ENCODE measurements at regions not wholly inside any gene's neighbourhood (a gene's known extent, or its start where the extent isn't known, plus 50 kb on each side); places are given as distances from the start of the nearest gene placed in this dataset.

GRCh38 chr3:16050641-16051467, 123.6 kb upstream of the GALNT15 start:
- H3K9me3 ChIP-seq: no peaks in the 10 kb centered on the region
- H3K4me1 ChIP-seq: no peaks in the 10 kb centered on the region
- TF ChIP-seq POLR2AphosphoS5 (IDR thresholded peaks at IDR 0.05) (peak in 2 of 3 donors; percentile 25 to 26), CTCF (IDR thresholded peaks at IDR 0.05) (no peak)
- no peak overlapping the region for H3K4me3 ChIP-seq
- intact Hi-C loops (cut with DNase I; ENCODE audit: low total_unique reads) (loop anchor here (5.0 kb wide), 2 partner anchors 126 to 196 kb away; no protein-coding TSS in a partner anchor), in situ Hi-C loops (cut with MboI; ENCODE audit: low pct_ligation_motif_present in 1 of 4, low pct_unique_long_range_greater_than_20kb in 1 of 4, low sequenced_read_pairs in 3 of 4) (loop anchor here in 3 of 4 donors (5.0 to 10.0 kb wide), 2 partner anchors 131 to 194 kb away; no protein-coding TSS in a partner anchor)
- H3K27ac ChIP-seq: peak overlapping the region in 2 of 4 donors; percentile 18 to 27
- no peaks in the 10 kb centered on the region for H3K27me3 ChIP-seq
- 80 to 90% methylated on average over 4 to 14 of the region's 16 CpGs for WGBS, 2 donors (ENCODE audit: low coverage in 1 of 2)
- no peak for DNase-seq
- H3K36me3 ChIP-seq: no peaks in the 10 kb centered on the region

GRCh38 chr3:16051691-16052090, 122.8 kb upstream of the GALNT15 start:
- H3K27me3 ChIP-seq: no peaks in the 10 kb centered on the region
- peak overlapping the region in 2 of 4 donors; percentile 17 to 20 for H3K27ac ChIP-seq
- WGBS, 2 donors (ENCODE audit: low coverage in 1 of 2): 87 to 88% methylated on average over 4 of the region's 4 CpGs
- TF ChIP-seq POLR2AphosphoS5 (IDR thresholded peaks at IDR 0.05) (no peak), EP300 (IDR thresholded peaks at IDR 0.05; ENCODE audit: low read depth) (no peak), CTCF (IDR thresholded peaks at IDR 0.05) (no peak)
- H3K4me1 ChIP-seq: no peaks in the 10 kb centered on the region
- no peaks in the 10 kb centered on the region for H3K36me3 ChIP-seq
- in situ Hi-C loops (cut with MboI; ENCODE audit: low pct_ligation_motif_present in 1 of 4, low pct_unique_long_range_greater_than_20kb in 1 of 4, low sequenced_read_pairs in 3 of 4): loop anchor here in 3 of 4 donors (5.0 to 10.0 kb wide), 2 partner anchors 131 to 193 kb away; no protein-coding TSS in a partner anchor
- no peaks in the 10 kb centered on the region for H3K9me3 ChIP-seq
- H3K4me3 ChIP-seq: no peak overlapping the region
- no peak for DNase-seq
- intact Hi-C loops (cut with DNase I; ENCODE audit: low total_unique reads): loop anchor here (5.0 kb wide), 2 partner anchors 126 to 196 kb away; no protein-coding TSS in a partner anchor

GRCh38 chr3:16052964-16053363, 121.5 kb upstream of the GALNT15 start:
- DNase-seq: no peak
- in situ Hi-C loops (cut with MboI; ENCODE audit: low pct_ligation_motif_present in 1 of 4, low pct_unique_long_range_greater_than_20kb in 1 of 4, low sequenced_read_pairs in 3 of 4): loop anchor here in 3 of 4 donors (5.0 to 10.0 kb wide), 2 partner anchors 129 to 192 kb away; no protein-coding TSS in a partner anchor
- Histone ChIP-seq H3K4me3 (no peak overlapping the region), H3K27me3 (no peaks in the 10 kb centered on the region), H3K27ac (no peak overlapping the region), H3K36me3 (no peaks in the 10 kb centered on the region), H3K4me1 (no peaks in the 10 kb centered on the region), H3K9me3 (no peaks in the 10 kb centered on the region)
- TF ChIP-seq POLR2A (IDR thresholded peaks at IDR 0.05) (no peak), POLR2AphosphoS5 (IDR thresholded peaks at IDR 0.05) (no peak), CTCF (IDR thresholded peaks at IDR 0.05) (no peak), EP300 (IDR thresholded peaks at IDR 0.05; ENCODE audit: low read depth) (no peak)
- intact Hi-C loops (cut with DNase I; ENCODE audit: low total_unique reads): loop anchor here (5.0 kb wide), 2 partner anchors 124 to 194 kb away; no protein-coding TSS in a partner anchor

- Histone ChIP-seq H3K4me3 (no peak overlapping the region), H3K27me3 (no peaks in the 10 kb centered on the region), H3K4me1 (no peaks in the 10 kb centered on the region), H3K36me3 (no peaks in the 10 kb centered on the region), H3K9me3 (no peaks in the 10 kb centered on the region), H3K27ac (no peak overlapping the region)
- intact Hi-C loops (cut with DNase I; ENCODE audit: low total_unique reads): loop anchor here (5.0 kb wide), 2 partner anchors 124 to 194 kb away; no protein-coding TSS in a partner anchor
- TF ChIP-seq EP300 (IDR thresholded peaks at IDR 0.05; ENCODE audit: low read depth) (no peak), POLR2AphosphoS5 (IDR thresholded peaks at IDR 0.05) (no peak)
- no peak for DNase-seq
- in situ Hi-C loops (cut with MboI; ENCODE audit: low pct_ligation_motif_present in 1 of 4, low pct_unique_long_range_greater_than_20kb in 1 of 4, low sequenced_read_pairs in 3 of 4): loop anchor here in 3 of 4 donors (5.0 to 10.0 kb wide), 2 partner anchors 129 to 191 kb away; no protein-coding TSS in a partner anchor
These were observed 120.7 kb upstream of the GALNT15 start for GRCh38 chr3:16053794-16054193.

Measured in transverse colon (tissue), 4 donors.